IMR-90 (cell line): ENCODE measurements at regions not wholly inside any gene's neighbourhood (a gene's known extent, or its start where the extent isn't known, plus 50 kb on each side); places are given as distances from the start of the nearest gene placed in this dataset.

Experiments used
- ATAC-seq: fragments of 200-7000 bp; cut with Tn5 transposase; 2 replicates; pipeline ENCODE4 v1.9.1; 2020; ENCODE audit warnings: low read depth, mild to moderate bottlenecking, moderate library complexity
- BruUV-seq: library from RNA; stranded (reverse); fragments of 400-500 nt; replicated peaks from 2 replicates; lab custom pipeline; 2021; lab: Mats Ljungman, UMichigan
- CTCF ChIA-PET: fragments of 300-600 bp; formaldehyde crosslinking; extraction: SDS; loops from one replicate; lab custom pipeline; 2021; ENCODE audit warnings: antibody characterized with exemption; lab: Yijun Ruan, JAX
- POLR2A ChIA-PET: fragments of 300-600 bp; sonication (Branson Sonifier 250); formaldehyde crosslinking; loops from one replicate; lab custom pipeline; 2022; ENCODE audit warnings: antibody characterized with exemption; ENCODE audit not compliant: unreplicated experiment; lab: Charles Lee
- DNase-seq: peaks from one replicate; pipeline ENCODE4 v3.0.0; 2013
- H2AFZ ChIP-seq: replicated peaks from 2 replicates; pipeline ENCODE3; 2013; ENCODE audit warnings: low read length, mild to moderate bottlenecking; ENCODE audit not compliant: poor library complexity
- H2AK5ac ChIP-seq: 2 replicates; pipeline ENCODE4 v1.6.1; 2013; ENCODE audit warnings: low read depth, low read length, inconsistent platforms
- H2AK9ac ChIP-seq: replicated peaks from 2 replicates; pipeline ENCODE3; 2013; ENCODE audit warnings: mild to moderate bottlenecking, low read depth, low read length, moderate library complexity; ENCODE audit not compliant: poor library complexity
- H2BK120ac ChIP-seq: 2 replicates; pipeline ENCODE4 v1.6.1; 2013; ENCODE audit warnings: low read depth, low read length, inconsistent platforms
- H2BK15ac ChIP-seq: 3 replicates; pipeline ENCODE4 v1.6.1; 2013; ENCODE audit warnings: low read depth, low read length, inconsistent platforms
- H2BK20ac ChIP-seq: 2 replicates; pipeline ENCODE4 v1.6.1; 2013; ENCODE audit warnings: low read depth, mild to moderate bottlenecking, inconsistent platforms, low read length, moderate library complexity
- H2BK5ac ChIP-seq: 2 replicates; pipeline ENCODE4 v1.6.1; 2013; ENCODE audit warnings: mild to moderate bottlenecking, low read depth, low read length, inconsistent platforms; ENCODE audit not compliant: poor library complexity, severe bottlenecking
- H3K14ac ChIP-seq: replicated peaks from 2 replicates; pipeline ENCODE4 v1.6.1; 2013; ENCODE audit warnings: low read depth, low read length, inconsistent platforms
- H3K18ac ChIP-seq: 2 replicates; pipeline ENCODE4 v1.6.1; 2013; ENCODE audit warnings: low read depth, low read length, control low read depth
- H3K23ac ChIP-seq: 2 replicates; pipeline ENCODE4 v1.6.1; 2013; ENCODE audit warnings: low read depth, low read length, inconsistent platforms
- H3K27ac ChIP-seq: 2 replicates; pipeline ENCODE4 v1.5.1; 2013; ENCODE audit warnings: mild to moderate bottlenecking, control low read depth, low read length; ENCODE audit not compliant: insufficient read depth
- H3K27me3 ChIP-seq: 2 replicates; pipeline ENCODE4 v1.6.1; 2013; ENCODE audit warnings: low read length; ENCODE audit not compliant: control insufficient read depth, insufficient read depth
- H3K36me3 ChIP-seq: 2 replicates; pipeline ENCODE4 v1.6.1; 2013; ENCODE audit warnings: low read length, mixed read lengths; ENCODE audit not compliant: control insufficient read depth, insufficient read depth
- H3K4ac ChIP-seq: 2 replicates; pipeline ENCODE4 v1.6.1; 2013; ENCODE audit warnings: low read depth, low read length, inconsistent platforms
- H3K4me1 ChIP-seq: 2 replicates; pipeline ENCODE4 v1.6.1; 2013; ENCODE audit warnings: low read length, mixed read lengths; ENCODE audit not compliant: control insufficient read depth, insufficient read depth
- H3K4me2 ChIP-seq: 2 replicates; pipeline ENCODE4 v1.6.1; 2013; ENCODE audit warnings: low read depth, mild to moderate bottlenecking, control low read depth, low read length, moderate library complexity
- H3K4me3 ChIP-seq: 2 replicates; pipeline ENCODE4 v1.5.1; 2013; ENCODE audit warnings: low read depth, mild to moderate bottlenecking, control low read depth, low read length, moderate library complexity; ENCODE audit not compliant: insufficient read depth
- H3K56ac ChIP-seq: 2 replicates; pipeline ENCODE4 v1.6.1; 2013; ENCODE audit warnings: low read length, inconsistent platforms; ENCODE audit not compliant: insufficient read depth; ENCODE audit errors: extremely low read depth
- H3K79me1 ChIP-seq, 2 experiments: 2 replicates each; pipeline ENCODE4 v1.6.1; 2013; ENCODE audit warnings: low read length in 2 of 2, inconsistent platforms in 1 of 2, low read depth in 1 of 2
- H3K9ac ChIP-seq: 2 replicates; pipeline ENCODE4 v1.6.1; 2013; ENCODE audit warnings: low read depth, low read length, control low read depth
- H3K9me1 ChIP-seq: 2 replicates; pipeline ENCODE4 v1.6.1; 2013; ENCODE audit warnings: low read length, inconsistent platforms; ENCODE audit not compliant: insufficient read depth
- H3K9me3 ChIP-seq: 2 replicates; pipeline ENCODE4 v1.6.1; 2013; ENCODE audit warnings: low read length; ENCODE audit not compliant: control insufficient read depth, insufficient read depth
- H4K20me1 ChIP-seq: 2 replicates; pipeline ENCODE4 v1.6.1; 2013; ENCODE audit warnings: low read length, inconsistent platforms; ENCODE audit not compliant: insufficient read depth
- H4K5ac ChIP-seq: 2 replicates; pipeline ENCODE4 v1.6.1; 2013; ENCODE audit warnings: mild to moderate bottlenecking, low read depth, low read length, control low read depth
- H4K8ac ChIP-seq, 2 experiments: 2 replicates each; pipeline ENCODE4 v1.6.1; 2013; ENCODE audit warnings: low read depth in 2 of 2, low read length in 2 of 2, control low read depth in 1 of 2, inconsistent platforms in 1 of 2
- H4K91ac ChIP-seq: 2 replicates; pipeline ENCODE4 v1.6.1; 2013; ENCODE audit warnings: low read depth, low read length, inconsistent platforms; ENCODE audit not compliant: insufficient read depth
- BHLHE40 ChIP-seq: fragments of 150-350 bp; IDR thresholded peaks from 2 replicates; pipeline ENCODE4 v1.6.1; 2016; ENCODE audit warnings: mild to moderate bottlenecking, low read depth, low read length
- CEBPB ChIP-seq: IDR thresholded peaks from 2 replicates; pipeline ENCODE4 v1.6.1; 2012; ENCODE audit warnings: low read depth, low read length, improper control_type of control experiment
- CHD1 ChIP-seq: IDR thresholded peaks from 2 replicates; pipeline ENCODE4 v1.6.1; 2012; ENCODE audit warnings: low read depth, low read length, improper control_type of control experiment
- CTCF ChIP-seq: conservative IDR thresholded peaks from 2 replicates; pipeline ENCODE4 v1.5.1; 2012; ENCODE audit warnings: mild to moderate bottlenecking, low read depth, low read length, improper control_type of control experiment
- ELK1 ChIP-seq: fragments of 150-350 bp; IDR thresholded peaks from 2 replicates; pipeline ENCODE4 v1.6.1; 2016; ENCODE audit warnings: low read depth, mild to moderate bottlenecking, low read length, moderate library complexity, borderline replicate concordance
- FOS ChIP-seq: fragments of 150-350 bp; IDR thresholded peaks from 2 replicates; pipeline ENCODE4 v1.6.1; 2016; ENCODE audit warnings: low read depth, low read length
- MAFK ChIP-seq: IDR thresholded peaks from 2 replicates; pipeline ENCODE4 v1.6.1; 2012; ENCODE audit warnings: low read depth, low read length, improper control_type of control experiment
- MAZ ChIP-seq: IDR thresholded peaks from 2 replicates; pipeline ENCODE4 v1.6.1; 2012; ENCODE audit warnings: low read depth, mild to moderate bottlenecking, low read length, improper control_type of control experiment, moderate library complexity, borderline replicate concordance
- MXI1 ChIP-seq: IDR thresholded peaks from 2 replicates; pipeline ENCODE4 v1.6.1; 2012; ENCODE audit warnings: low read depth, mild to moderate bottlenecking, low read length, moderate library complexity, borderline replicate concordance
- NFE2L2 ChIP-seq: fragments of 150-350 bp; IDR thresholded peaks from 2 replicates; pipeline ENCODE4 v1.6.1; 2016; ENCODE audit warnings: low read depth, mild to moderate bottlenecking, low read length
- POLR2A ChIP-seq: IDR thresholded peaks from 2 replicates; pipeline ENCODE4 v1.6.1; 2012; ENCODE audit warnings: mild to moderate bottlenecking, low read depth, low read length
- RAD21 ChIP-seq: IDR thresholded peaks from 2 replicates; pipeline ENCODE4 v1.6.1; 2012; ENCODE audit warnings: low read length, improper control_type of control experiment
- RCOR1 ChIP-seq: IDR thresholded peaks from 2 replicates; pipeline ENCODE4 v1.6.1; 2012; ENCODE audit warnings: mild to moderate bottlenecking, low read length, improper control_type of control experiment; ENCODE audit not compliant: insufficient replicate concordance
- RFX5 ChIP-seq: IDR thresholded peaks from 2 replicates; pipeline ENCODE4 v1.8.0; 2012; ENCODE audit warnings: low read depth, mild to moderate bottlenecking, low read length, moderate library complexity
- SMC3 ChIP-seq: fragments of 150-350 bp; IDR thresholded peaks from 2 replicates; pipeline ENCODE4 v1.6.1; 2016; ENCODE audit warnings: low read depth, mild to moderate bottlenecking, antibody characterized with exemption, low read length, moderate library complexity
- WGBS, 2 experiments: methylation state at CpG; one replicate each; pipeline versions ENCODE4 v1.1.5 to v1.1.7; 2013; ENCODE audit warnings: missing lambda C conversion rate in 2 of 2; ENCODE audit not compliant: insufficient read length in 1 of 2; ENCODE audit errors: extremely low coverage in 2 of 2; 5-methylcytosine and 5-hydroxymethylcytosine counted together
- dilution Hi-C: fragments of 300-500 bp; cut with HindIII; formaldehyde crosslinking; loops from one replicate; pipeline ENCODE4 v1.14.3; 2018; ENCODE audit warnings: low sequenced_read_pairs; ENCODE audit not compliant: unreplicated experiment
- in situ Hi-C: fragments of 300-500 bp; cut with MboI; formaldehyde crosslinking; loops from 3 replicates; pipeline ENCODE4 v1.14.3; 2019; ENCODE audit warnings: low sequenced_read_pairs, inconsistent platforms, mixed read lengths
- intact Hi-C: fragments of 100-400 bp; cut with micrococcal nuclease; formaldehyde crosslinking; loops from 2 replicates; pipeline ENCODE4 v1.10.0; 2022
- TF ChIP-seq, protein P1 (sequence below): fragments of 150-350 bp; IDR thresholded peaks from 2 replicates; pipeline ENCODE4 v1.6.1; 2017; ENCODE audit warnings: mild to moderate bottlenecking, antibody characterized with exemption, low read length, low read depth

DNA sequence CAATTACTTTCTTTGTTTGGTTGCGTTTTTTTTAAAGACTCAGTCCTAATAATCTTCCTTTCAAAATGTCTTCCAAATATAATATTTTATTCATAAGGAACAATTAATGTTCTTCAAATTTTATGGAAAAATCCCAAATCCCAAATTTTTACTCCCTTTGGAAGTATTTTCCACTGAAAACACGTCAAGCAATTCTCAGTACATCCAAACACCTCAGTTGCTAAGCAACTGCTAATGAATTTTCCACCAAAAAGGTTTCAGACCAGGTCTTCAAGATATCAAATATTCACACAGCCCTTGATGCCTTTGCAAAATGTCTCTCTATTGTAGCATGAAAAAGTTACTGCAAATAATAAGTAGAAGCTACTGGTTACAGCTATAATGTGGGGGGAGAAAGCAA lies 140.1 kb downstream of the DSEL start:
- Histone ChIP-seq H2AFZ (no peak overlapping the region), H3K4me3 (no peak overlapping the region), H2AK9ac (no peak overlapping the region), H3K23ac (no peak overlapping the region), H3K9me1 (no peaks in the 10 kb centered on the region), H2BK120ac (no peak overlapping the region), H4K91ac (no peak overlapping the region), H3K36me3 (no peaks in the 10 kb centered on the region), H3K9ac (no peak overlapping the region), H3K9me3 (no peaks in the 10 kb centered on the region), H3K79me1 (no peaks in the 10 kb centered on the region), H3K4me1 (no peaks in the 10 kb centered on the region), H4K5ac (no peak overlapping the region), H2BK15ac (no peak overlapping the region), H3K27ac (no peak overlapping the region), H3K4ac (no peak overlapping the region), H2BK5ac (no peak overlapping the region), H4K8ac (no peak overlapping the region), H3K4me2 (no peak overlapping the region), H3K27me3 (no peaks in the 10 kb centered on the region), H2AK5ac (no peak overlapping the region), H3K14ac (no peak overlapping the region), H3K56ac (no peak overlapping the region), H2BK20ac (no peak overlapping the region), H4K20me1 (no peaks in the 10 kb centered on the region), H3K18ac (no peak overlapping the region)
- dilution Hi-C loops = no loop called here
- no TSS peak for BruUV-seq
- intact Hi-C loops = no loop called here
- DNase-seq (no peak), ATAC-seq (no peak)
- no peak for TF ChIP-seq MAZ
- no peak for TF ChIP-seq CEBPB
- TF ChIP-seq BHLHE40 = no peak
- no peak for TF ChIP-seq CTCF
- TF ChIP-seq CHD1 = no peak
- TF ChIP-seq MXI1 = no peak
- no peak for TF ChIP-seq RAD21
- TF ChIP-seq NFE2L2 = no peak
- TF ChIP-seq ELK1 = no peak
- no peak for TF ChIP-seq FOS
- no peak for TF ChIP-seq RCOR1
- TF ChIP-seq SMC3 = no peak
- TF ChIP-seq, protein P1, sequence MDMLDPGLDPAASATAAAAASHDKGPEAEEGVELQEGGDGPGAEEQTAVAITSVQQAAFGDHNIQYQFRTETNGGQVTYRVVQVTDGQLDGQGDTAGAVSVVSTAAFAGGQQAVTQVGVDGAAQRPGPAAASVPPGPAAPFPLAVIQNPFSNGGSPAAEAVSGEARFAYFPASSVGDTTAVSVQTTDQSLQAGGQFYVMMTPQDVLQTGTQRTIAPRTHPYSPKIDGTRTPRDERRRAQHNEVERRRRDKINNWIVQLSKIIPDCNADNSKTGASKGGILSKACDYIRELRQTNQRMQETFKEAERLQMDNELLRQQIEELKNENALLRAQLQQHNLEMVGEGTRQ = no peak
- TF ChIP-seq MAFK = no peak
- TF ChIP-seq RFX5 = no peak
- no peak for TF ChIP-seq POLR2A
- POLR2A ChIA-PET = no interaction called here
- CTCF ChIA-PET = no interaction called here
- in situ Hi-C loops = no loop called here
- WGBS, 2 experiments = no CpG with 5 or more reads among the region's 2 CpGs
